Neural cell (in vitro differentiated cells): ENCODE measurements at regions not wholly inside any gene's neighbourhood (a gene's known extent, or its start where the extent isn't known, plus 50 kb on each side); places are given as distances from the start of the nearest gene placed in this dataset.
"Not testable (repeated sequence)": the region's sequence is repeated elsewhere in the genome, so short reads cannot be mapped to it uniquely, and the experiment has no call there.

Experiments
- H2AFZ ChIP-seq: fragments of 200-600, 300-800 bp; sonication (generic), shearing (Covaris generic); 2 replicates; pipeline ENCODE4 v1.6.0; 2014; ENCODE audit warnings: low read depth, mild to moderate bottlenecking, antibody characterized with exemption, low read length, moderate library complexity
- H3F3A ChIP-seq: fragments of 200-600 bp; shearing (Covaris generic); 2 replicates; pipeline ENCODE4 v1.6.1; 2016; ENCODE audit warnings: mild to moderate bottlenecking, moderate library complexity, mixed read lengths, antibody characterized with exemption, low read length; ENCODE audit not compliant: insufficient read depth, poor library complexity, severe bottlenecking
- H3K27ac ChIP-seq: fragments of 200-600, 300-800 bp; sonication (generic), shearing (Covaris generic); 2 replicates; pipeline ENCODE4 v1.5.1; 2014; ENCODE audit warnings: mild to moderate bottlenecking, low read length, moderate library complexity
- H3K27me3 ChIP-seq: fragments of 300-800, 200-600 bp; sonication (generic), shearing (Covaris generic); 2 replicates; pipeline ENCODE4 v1.6.0; 2014; ENCODE audit warnings: mild to moderate bottlenecking, low read depth, low read length, moderate library complexity; ENCODE audit not compliant: insufficient read depth
- H3K36me3 ChIP-seq: fragments of 300-800, 200-600 bp; sonication (generic), shearing (Covaris generic); 2 replicates; pipeline ENCODE4 v1.5.1; 2014; ENCODE audit warnings: mild to moderate bottlenecking, antibody characterized with exemption, low read length, moderate library complexity; ENCODE audit not compliant: insufficient read depth
- H3K4me2 ChIP-seq: fragments of 300-800, 200-600 bp; sonication (generic), shearing (Covaris generic); 2 replicates; pipeline ENCODE4 v1.6.0; 2014; ENCODE audit warnings: mild to moderate bottlenecking, low read length
- H3K4me3 ChIP-seq: fragments of 300-800, 200-600 bp; sonication (generic), shearing (Covaris generic); 2 replicates; pipeline ENCODE4 v1.5.1; 2014; ENCODE audit warnings: mild to moderate bottlenecking, low read length, moderate library complexity
- H3K79me2 ChIP-seq: fragments of 200-600 bp; shearing (Covaris generic); replicated peaks from 2 replicates; pipeline ENCODE4 v1.6.0; 2014; ENCODE audit warnings: mild to moderate bottlenecking, low read length, moderate library complexity; ENCODE audit not compliant: insufficient read depth
- H3K9ac ChIP-seq: fragments of 300-800, 200-600 bp; sonication (generic), shearing (Covaris generic); 2 replicates; pipeline ENCODE4 v1.6.1; 2016; ENCODE audit warnings: mild to moderate bottlenecking, low read length, mixed read lengths
- H3K9me2 ChIP-seq: fragments of 200-600 bp; shearing (Covaris generic); 2 replicates; pipeline ENCODE4 v1.6.1; 2016; ENCODE audit warnings: mild to moderate bottlenecking, low read length, mixed read lengths; ENCODE audit not compliant: insufficient read depth
- H3K9me3 ChIP-seq: fragments of 200-600, 300-800 bp; sonication (generic), shearing (Covaris generic); 2 replicates; pipeline ENCODE4 v1.6.1; 2016; ENCODE audit warnings: mild to moderate bottlenecking, mixed run types, low read length, moderate library complexity, mixed read lengths
- H4K20me1 ChIP-seq: fragments of 200-600 bp; shearing (Covaris generic); 2 replicates; pipeline ENCODE4 v1.6.1; 2016; ENCODE audit warnings: mild to moderate bottlenecking, mixed run types; ENCODE audit not compliant: insufficient read depth
- EP300 ChIP-seq: fragments of 450-650 bp; conservative IDR thresholded peaks from 2 replicates; pipeline ENCODE4 v1.6.1; 2014; ENCODE audit warnings: antibody characterized with exemption, mild to moderate bottlenecking, moderate library complexity; ENCODE audit not compliant: poor library complexity, severe bottlenecking
- EZH2 ChIP-seq: fragments of 200-600, 300-800 bp; shearing (Covaris generic), sonication (generic); IDR thresholded peaks from 2 replicates; pipeline ENCODE4 v1.6.1; 2014; ENCODE audit warnings: antibody characterized with exemption, low read length, borderline replicate concordance, mild to moderate bottlenecking; ENCODE audit not compliant: insufficient read depth, poor library complexity, severe bottlenecking
- MXI1 ChIP-seq: fragments of 450-650 bp; conservative IDR thresholded peaks from 2 replicates; pipeline ENCODE4 v1.6.1; 2014; ENCODE audit warnings: antibody characterized with exemption, mild to moderate bottlenecking; ENCODE audit not compliant: poor library complexity, severe bottlenecking
- POLR2AphosphoS5 ChIP-seq: IDR thresholded peaks from 2 replicates; pipeline ENCODE4 v1.6.1; 2012
- RAD21 ChIP-seq: fragments of 450-650 bp; conservative IDR thresholded peaks from 2 replicates; pipeline ENCODE4 v1.6.1; 2014; ENCODE audit warnings: antibody characterized with exemption, mild to moderate bottlenecking, moderate library complexity
- SMC3 ChIP-seq: fragments of 450-650 bp; conservative IDR thresholded peaks from 2 replicates; pipeline ENCODE4 v1.6.1; 2014; ENCODE audit warnings: antibody characterized with exemption, mild to moderate bottlenecking, moderate library complexity; ENCODE audit not compliant: poor library complexity
- TAF1 ChIP-seq: IDR thresholded peaks from 2 replicates; pipeline ENCODE4 v1.6.1; 2012; ENCODE audit warnings: low read depth
- TF ChIP-seq, protein P1 (sequence below): fragments of 450-650 bp; IDR thresholded peaks from 2 replicates; pipeline ENCODE4 v1.5.1; 2014; ENCODE audit warnings: antibody characterized with exemption, mild to moderate bottlenecking, moderate library complexity; ENCODE audit not compliant: poor library complexity, severe bottlenecking
- TF ChIP-seq, protein P2 (sequence below): IDR thresholded peaks from 2 replicates; pipeline ENCODE4 v1.6.1; 2012; ENCODE audit warnings: borderline replicate concordance

DNA sequence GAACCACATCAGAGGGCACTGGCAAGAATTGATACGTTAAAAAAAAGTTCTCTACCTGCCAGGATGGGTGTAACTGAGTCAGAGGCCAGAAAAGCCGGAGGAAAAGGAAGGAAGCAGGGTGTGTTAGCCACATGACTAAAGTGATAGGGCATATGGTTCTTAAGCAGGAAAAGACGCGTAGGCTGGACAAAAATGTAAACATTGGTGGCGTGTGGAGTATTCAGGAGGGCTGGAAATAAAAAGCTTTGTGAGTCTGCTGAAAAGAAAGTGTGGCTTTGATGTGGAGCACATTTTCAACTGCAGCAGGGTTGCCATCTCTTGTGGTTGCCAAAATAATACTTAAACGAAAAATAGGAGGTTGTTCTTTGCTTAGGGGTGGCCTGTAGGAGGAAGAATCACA lies 186.5 kb upstream of the RPL34 start:
- Histone ChIP-seq H3K79me2 (no peaks in the 10 kb centered on the region), H3K36me3 (no peaks in the 10 kb centered on the region), H3K4me3 (no peak overlapping the region), H3F3A (no peaks in the 10 kb centered on the region), H3K27me3 (no peaks in the 10 kb centered on the region), H3K9me3 (no peaks in the 10 kb centered on the region), H4K20me1 (no peaks in the 10 kb centered on the region), H2AFZ (no peak overlapping the region), H3K4me2 (no peak overlapping the region), H3K9ac (no peak overlapping the region), H3K27ac (no peak overlapping the region), H3K9me2 (no peaks in the 10 kb centered on the region)
- no peak for TF ChIP-seq EP300
- no peak for TF ChIP-seq RAD21
- TF ChIP-seq TAF1, result no peak
- no peak for TF ChIP-seq POLR2AphosphoS5
- TF ChIP-seq SMC3, result no peak
- TF ChIP-seq MXI1, result no peak
- TF ChIP-seq, protein P1, sequence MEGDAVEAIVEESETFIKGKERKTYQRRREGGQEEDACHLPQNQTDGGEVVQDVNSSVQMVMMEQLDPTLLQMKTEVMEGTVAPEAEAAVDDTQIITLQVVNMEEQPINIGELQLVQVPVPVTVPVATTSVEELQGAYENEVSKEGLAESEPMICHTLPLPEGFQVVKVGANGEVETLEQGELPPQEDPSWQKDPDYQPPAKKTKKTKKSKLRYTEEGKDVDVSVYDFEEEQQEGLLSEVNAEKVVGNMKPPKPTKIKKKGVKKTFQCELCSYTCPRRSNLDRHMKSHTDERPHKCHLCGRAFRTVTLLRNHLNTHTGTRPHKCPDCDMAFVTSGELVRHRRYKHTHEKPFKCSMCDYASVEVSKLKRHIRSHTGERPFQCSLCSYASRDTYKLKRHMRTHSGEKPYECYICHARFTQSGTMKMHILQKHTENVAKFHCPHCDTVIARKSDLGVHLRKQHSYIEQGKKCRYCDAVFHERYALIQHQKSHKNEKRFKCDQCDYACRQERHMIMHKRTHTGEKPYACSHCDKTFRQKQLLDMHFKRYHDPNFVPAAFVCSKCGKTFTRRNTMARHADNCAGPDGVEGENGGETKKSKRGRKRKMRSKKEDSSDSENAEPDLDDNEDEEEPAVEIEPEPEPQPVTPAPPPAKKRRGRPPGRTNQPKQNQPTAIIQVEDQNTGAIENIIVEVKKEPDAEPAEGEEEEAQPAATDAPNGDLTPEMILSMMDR, result no peak
- no peak for TF ChIP-seq EZH2
- TF ChIP-seq, protein P2, sequence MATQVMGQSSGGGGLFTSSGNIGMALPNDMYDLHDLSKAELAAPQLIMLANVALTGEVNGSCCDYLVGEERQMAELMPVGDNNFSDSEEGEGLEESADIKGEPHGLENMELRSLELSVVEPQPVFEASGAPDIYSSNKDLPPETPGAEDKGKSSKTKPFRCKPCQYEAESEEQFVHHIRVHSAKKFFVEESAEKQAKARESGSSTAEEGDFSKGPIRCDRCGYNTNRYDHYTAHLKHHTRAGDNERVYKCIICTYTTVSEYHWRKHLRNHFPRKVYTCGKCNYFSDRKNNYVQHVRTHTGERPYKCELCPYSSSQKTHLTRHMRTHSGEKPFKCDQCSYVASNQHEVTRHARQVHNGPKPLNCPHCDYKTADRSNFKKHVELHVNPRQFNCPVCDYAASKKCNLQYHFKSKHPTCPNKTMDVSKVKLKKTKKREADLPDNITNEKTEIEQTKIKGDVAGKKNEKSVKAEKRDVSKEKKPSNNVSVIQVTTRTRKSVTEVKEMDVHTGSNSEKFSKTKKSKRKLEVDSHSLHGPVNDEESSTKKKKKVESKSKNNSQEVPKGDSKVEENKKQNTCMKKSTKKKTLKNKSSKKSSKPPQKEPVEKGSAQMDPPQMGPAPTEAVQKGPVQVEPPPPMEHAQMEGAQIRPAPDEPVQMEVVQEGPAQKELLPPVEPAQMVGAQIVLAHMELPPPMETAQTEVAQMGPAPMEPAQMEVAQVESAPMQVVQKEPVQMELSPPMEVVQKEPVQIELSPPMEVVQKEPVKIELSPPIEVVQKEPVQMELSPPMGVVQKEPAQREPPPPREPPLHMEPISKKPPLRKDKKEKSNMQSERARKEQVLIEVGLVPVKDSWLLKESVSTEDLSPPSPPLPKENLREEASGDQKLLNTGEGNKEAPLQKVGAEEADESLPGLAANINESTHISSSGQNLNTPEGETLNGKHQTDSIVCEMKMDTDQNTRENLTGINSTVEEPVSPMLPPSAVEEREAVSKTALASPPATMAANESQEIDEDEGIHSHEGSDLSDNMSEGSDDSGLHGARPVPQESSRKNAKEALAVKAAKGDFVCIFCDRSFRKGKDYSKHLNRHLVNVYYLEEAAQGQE, result no peak

DNA sequence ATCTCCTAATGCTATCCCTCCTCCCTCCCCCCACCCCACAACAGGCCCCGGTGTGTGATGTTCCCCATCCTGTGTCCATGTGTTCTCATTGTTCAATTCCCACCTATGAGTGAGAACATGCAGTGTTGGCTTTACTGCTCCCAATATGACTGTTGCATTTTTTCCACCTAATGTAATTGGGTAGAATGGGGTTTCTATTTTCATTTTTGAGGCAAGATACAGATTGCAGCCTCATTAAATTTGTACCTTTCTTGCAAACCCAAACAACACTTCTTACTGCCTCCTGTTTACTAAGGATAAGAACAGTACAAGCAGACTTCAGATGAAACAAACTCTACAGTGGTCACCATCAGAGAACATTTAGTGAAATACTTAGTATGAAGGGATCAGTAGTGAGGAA lies 187.0 kb upstream of the RPL34 start:
- not testable (repeated sequence) for H2AFZ ChIP-seq, H3K9me3 ChIP-seq, H3K9me2 ChIP-seq, H4K20me1 ChIP-seq, H3F3A ChIP-seq, H3K79me2 ChIP-seq, H3K4me3 ChIP-seq, H3K4me2 ChIP-seq, H3K27ac ChIP-seq, H3K9ac ChIP-seq, H3K27me3 ChIP-seq, H3K36me3 ChIP-seq

DNA sequence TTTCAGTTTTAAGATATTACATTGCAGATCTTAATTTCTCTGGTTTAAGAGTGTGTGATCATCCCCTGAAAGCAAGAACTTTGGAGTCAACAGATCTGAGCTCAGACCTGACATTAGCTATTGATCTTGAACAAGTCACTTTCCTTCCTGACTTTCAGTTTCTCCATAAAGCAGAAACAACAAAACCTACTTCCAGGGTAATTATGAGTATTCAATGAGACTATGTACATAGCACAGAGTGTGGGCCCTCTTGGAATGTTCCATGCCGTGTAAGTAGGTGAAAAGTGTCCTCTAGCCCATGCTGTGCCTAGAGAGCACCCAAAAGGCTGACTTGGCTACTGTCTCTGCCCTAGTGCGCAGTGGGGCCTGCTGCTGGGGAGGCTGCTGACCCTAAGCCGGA lies 188.0 kb upstream of the RPL34 start:
- Histone ChIP-seq H3F3A (no peaks in the 10 kb centered on the region), H3K4me3 (no peak overlapping the region), H3K36me3 (no peaks in the 10 kb centered on the region), H3K9ac (no peak overlapping the region), H2AFZ (no peak overlapping the region), H3K27ac (no peak overlapping the region), H3K9me3 (no peaks in the 10 kb centered on the region), H4K20me1 (no peaks in the 10 kb centered on the region), H3K4me2 (no peak overlapping the region), H3K79me2 (no peaks in the 10 kb centered on the region), H3K27me3 (no peaks in the 10 kb centered on the region), H3K9me2 (no peaks in the 10 kb centered on the region)
- no peak for TF ChIP-seq RAD21
- TF ChIP-seq POLR2AphosphoS5, result no peak
